ENCODE measurements at regions not wholly inside any gene's neighbourhood (a gene's known extent, or its start where the extent isn't known, plus 50 kb on each side); places are given as distances from the start of the nearest gene placed in this dataset.

- DNase-seq = no peak
- no peaks in the 10 kb centered on the region for H3K36me3 ChIP-seq (ENCODE audit: control insufficient read depth, insufficient read depth, low read length)
- no peak overlapping the region for H4K5ac ChIP-seq (ENCODE audit: low read length)
- H2BK5ac ChIP-seq (ENCODE audit: low read length) = no peak overlapping the region
- 100% methylated on average over 1 of the region's 1 CpG for WGBS (ENCODE audit: extremely low coverage, insufficient coverage, low lambda C conversion rate)
- H3K56ac ChIP-seq (ENCODE audit: low read length) = no peak overlapping the region
- no peak overlapping the region for H3K4me3 ChIP-seq (ENCODE audit: low read length)
- no peak overlapping the region for H3K23ac ChIP-seq (ENCODE audit: low read length)
- H4K8ac ChIP-seq (ENCODE audit: low read depth, low read length) = no peak overlapping the region
- no peak overlapping the region for H2BK120ac ChIP-seq (ENCODE audit: low read depth, low read length)
- H2BK15ac ChIP-seq (replicated peaks; ENCODE audit: low read depth) = no peak overlapping the region
- H2AK5ac ChIP-seq (ENCODE audit: low read length) = no peak overlapping the region
- H3K4me2 ChIP-seq (ENCODE audit: low read length) = no peak overlapping the region
- no peaks in the 10 kb centered on the region for H3K4me1 ChIP-seq (ENCODE audit: control insufficient read depth, low read depth, low read length)
- no peak overlapping the region for H3K18ac ChIP-seq (ENCODE audit: low read length)
- no peak overlapping the region for H3K27ac ChIP-seq (ENCODE audit: low read depth, low read length)
- H3K79me1 ChIP-seq (ENCODE audit: low read length) = no peaks in the 10 kb centered on the region
- H3K79me2 ChIP-seq (ENCODE audit: control insufficient read depth, insufficient read depth, low read length) = no peaks in the 10 kb centered on the region
- H3K9ac ChIP-seq (ENCODE audit: low read length) = no peak overlapping the region
- H3K27me3 ChIP-seq (ENCODE audit: insufficient read depth, low read length, poor library complexity) = no peaks in the 10 kb centered on the region
- no peak overlapping the region for H3K4ac ChIP-seq (ENCODE audit: low read depth, low read length)
These were observed 150.1 kb upstream of the LRRC4C start for GRCh38 chr11:41609511-41609910.

DNA sequence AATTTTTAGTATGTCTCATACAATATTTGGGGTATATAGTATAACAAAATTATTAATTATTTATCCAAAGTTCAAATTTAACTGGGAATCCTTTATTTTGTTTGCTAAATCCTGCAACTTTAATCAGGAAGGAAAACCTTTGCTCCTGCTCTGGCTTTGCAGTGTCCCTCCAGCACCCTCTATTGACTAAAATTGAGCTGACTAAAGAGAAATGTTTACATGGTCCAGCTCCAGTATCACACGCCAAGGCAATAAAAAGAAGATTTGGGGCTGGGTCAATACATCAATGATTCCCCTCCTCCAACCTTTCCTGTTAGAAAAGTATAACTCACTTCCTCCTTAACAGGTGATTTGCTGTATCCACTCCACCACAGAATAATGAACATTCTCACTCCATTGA is 153.0 kb upstream of the LRRC4C start:
- H3K36me3 ChIP-seq (ENCODE audit: control insufficient read depth, insufficient read depth, low read length) = no peaks in the 10 kb centered on the region
- H3K4me2 ChIP-seq (ENCODE audit: low read length) = no peak overlapping the region
- no peak overlapping the region for H3K18ac ChIP-seq (ENCODE audit: low read length)
- H3K79me1 ChIP-seq (ENCODE audit: low read length) = no peaks in the 10 kb centered on the region
- no peak overlapping the region for H2BK120ac ChIP-seq (ENCODE audit: low read depth, low read length)
- no peak overlapping the region for H2BK15ac ChIP-seq (replicated peaks; ENCODE audit: low read depth)
- H3K9ac ChIP-seq (ENCODE audit: low read length) = no peak overlapping the region
- no peak overlapping the region for H3K56ac ChIP-seq (ENCODE audit: low read length)
- H3K79me2 ChIP-seq (ENCODE audit: control insufficient read depth, insufficient read depth, low read length) = no peaks in the 10 kb centered on the region
- H3K27ac ChIP-seq (ENCODE audit: low read depth, low read length) = no peak overlapping the region
- no peak overlapping the region for H3K23ac ChIP-seq (ENCODE audit: low read length)
- peak; percentile 37 for DNase-seq
- no peaks in the 10 kb centered on the region for H3K4me1 ChIP-seq (ENCODE audit: control insufficient read depth, low read depth, low read length)
- no CpG with 5 or more reads among the region's 1 CpG for WGBS (ENCODE audit: extremely low coverage, insufficient coverage, low lambda C conversion rate)
- H4K8ac ChIP-seq (ENCODE audit: low read depth, low read length) = no peak overlapping the region
- no peak overlapping the region for H2AK5ac ChIP-seq (ENCODE audit: low read length)
- H2BK5ac ChIP-seq (ENCODE audit: low read length) = no peak overlapping the region
- no peak overlapping the region for H3K4me3 ChIP-seq (ENCODE audit: low read length)
- no peak overlapping the region for H4K5ac ChIP-seq (ENCODE audit: low read length)
- no peaks in the 10 kb centered on the region for H3K27me3 ChIP-seq (ENCODE audit: insufficient read depth, low read length, poor library complexity)
- H3K4ac ChIP-seq (ENCODE audit: low read depth, low read length) = no peak overlapping the region

DNA sequence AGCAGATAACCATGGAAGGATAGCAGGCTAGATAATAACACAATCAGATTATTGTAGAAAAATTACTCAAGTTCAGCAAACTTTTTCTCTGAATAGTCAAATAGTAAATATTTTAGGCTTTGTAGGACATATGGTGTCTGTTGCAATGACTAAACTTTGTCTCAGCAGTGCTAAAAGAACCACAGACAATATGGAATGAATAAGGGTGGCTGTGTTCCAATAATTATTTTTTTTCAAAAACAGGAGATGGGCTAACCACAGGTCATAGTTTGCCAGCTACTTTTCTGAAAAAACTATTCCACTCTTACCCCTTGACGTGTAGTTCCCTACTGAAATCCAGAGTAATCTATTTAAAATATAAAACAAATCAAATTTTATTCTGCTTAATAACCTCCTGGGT is 153.9 kb upstream of the LRRC4C start:
- no peaks in the 10 kb centered on the region for H3K79me2 ChIP-seq (ENCODE audit: control insufficient read depth, insufficient read depth, low read length)
- no peaks in the 10 kb centered on the region for H3K36me3 ChIP-seq (ENCODE audit: control insufficient read depth, insufficient read depth, low read length)
- no peak overlapping the region for H2BK5ac ChIP-seq (ENCODE audit: low read length)
- H3K4me1 ChIP-seq (ENCODE audit: control insufficient read depth, low read depth, low read length) = no peaks in the 10 kb centered on the region
- no peak overlapping the region for H3K4me2 ChIP-seq (ENCODE audit: low read length)
- DNase-seq = no peak
- H4K8ac ChIP-seq (ENCODE audit: low read depth, low read length) = no peak overlapping the region
- H2AK5ac ChIP-seq (ENCODE audit: low read length) = no peak overlapping the region
- no CpG with 5 or more reads among the region's 1 CpG for WGBS (ENCODE audit: extremely low coverage, insufficient coverage, low lambda C conversion rate)
- no peak overlapping the region for H2BK15ac ChIP-seq (replicated peaks; ENCODE audit: low read depth)
- no peak overlapping the region for H4K5ac ChIP-seq (ENCODE audit: low read length)
- no peaks in the 10 kb centered on the region for H3K79me1 ChIP-seq (ENCODE audit: low read length)
- no peaks in the 10 kb centered on the region for H3K27me3 ChIP-seq (ENCODE audit: insufficient read depth, low read length, poor library complexity)
- H2BK120ac ChIP-seq (ENCODE audit: low read depth, low read length) = no peak overlapping the region
- H3K56ac ChIP-seq (ENCODE audit: low read length) = no peak overlapping the region
- H3K4me3 ChIP-seq (ENCODE audit: low read length) = no peak overlapping the region
- no peak overlapping the region for H3K4ac ChIP-seq (ENCODE audit: low read depth, low read length)
- no peak overlapping the region for H3K18ac ChIP-seq (ENCODE audit: low read length)
- no peak overlapping the region for H3K23ac ChIP-seq (ENCODE audit: low read length)
- no peak overlapping the region for H3K27ac ChIP-seq (ENCODE audit: low read depth, low read length)
- no peak overlapping the region for H3K9ac ChIP-seq (ENCODE audit: low read length)

- Histone ChIP-seq H2AK5ac (ENCODE audit: low read length) (no peak overlapping the region), H2BK120ac (ENCODE audit: low read depth, low read length) (no peak overlapping the region), H4K8ac (ENCODE audit: low read depth, low read length) (no peak overlapping the region), H2BK5ac (ENCODE audit: low read length) (no peak overlapping the region), H3K9ac (ENCODE audit: low read length) (no peak overlapping the region), H4K5ac (ENCODE audit: low read length) (no peak overlapping the region), H3K4me1 (ENCODE audit: control insufficient read depth, low read depth, low read length) (no peaks in the 10 kb centered on the region), H3K4me3 (ENCODE audit: low read length) (no peak overlapping the region), H3K23ac (ENCODE audit: low read length) (no peak overlapping the region), H3K79me2 (ENCODE audit: control insufficient read depth, insufficient read depth, low read length) (no peaks in the 10 kb centered on the region), H3K56ac (ENCODE audit: low read length) (no peak overlapping the region), H2BK15ac (replicated peaks; ENCODE audit: low read depth) (no peak overlapping the region), H3K27me3 (ENCODE audit: insufficient read depth, low read length, poor library complexity) (no peaks in the 10 kb centered on the region), H3K27ac (ENCODE audit: low read depth, low read length) (no peak overlapping the region), H3K36me3 (ENCODE audit: control insufficient read depth, insufficient read depth, low read length) (no peaks in the 10 kb centered on the region), H3K4me2 (ENCODE audit: low read length) (no peak overlapping the region), H3K79me1 (ENCODE audit: low read length) (no peaks in the 10 kb centered on the region), H3K18ac (ENCODE audit: low read length) (no peak overlapping the region), H3K4ac (ENCODE audit: low read depth, low read length) (no peak overlapping the region)
- no CpG with 5 or more reads among the region's 32 CpGs for WGBS (ENCODE audit: extremely low coverage, insufficient coverage, low lambda C conversion rate)
- no peak for DNase-seq
These were observed 163.4 kb upstream of the LRRC4C start for GRCh38 chr11:41622707-41623359.

DNA sequence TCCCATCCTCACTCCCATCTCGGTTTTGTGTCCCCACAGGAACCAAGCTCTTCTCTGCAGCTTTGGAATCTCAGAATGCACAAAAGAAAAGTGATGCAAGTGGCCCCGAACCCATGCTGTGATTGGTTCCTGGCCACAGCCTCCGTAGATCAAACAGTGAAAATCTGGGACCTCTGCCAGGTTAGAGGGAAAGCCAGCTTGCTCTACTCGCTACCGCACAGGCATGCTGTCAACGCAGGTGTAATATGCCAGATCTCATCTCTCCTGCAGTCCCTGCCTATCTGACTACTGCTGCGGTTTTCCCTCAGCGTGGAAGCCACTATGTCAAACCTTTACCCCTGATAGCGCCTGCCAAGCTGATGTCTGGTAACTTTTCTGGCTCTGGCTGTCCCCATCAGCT is 200.5 kb upstream of the LRRC4C start:
- Histone ChIP-seq H3K9ac (ENCODE audit: low read length) (no peak overlapping the region), H3K18ac (ENCODE audit: low read length) (no peak overlapping the region), H2AK5ac (ENCODE audit: low read length) (no peak overlapping the region), H4K8ac (ENCODE audit: low read depth, low read length) (no peak overlapping the region), H3K4me1 (ENCODE audit: control insufficient read depth, low read depth, low read length) (no peaks in the 10 kb centered on the region), H3K23ac (ENCODE audit: low read length) (no peak overlapping the region), H3K79me1 (ENCODE audit: low read length) (no peaks in the 10 kb centered on the region), H3K27ac (ENCODE audit: low read depth, low read length) (no peak overlapping the region), H3K79me2 (ENCODE audit: control insufficient read depth, insufficient read depth, low read length) (no peaks in the 10 kb centered on the region), H2BK5ac (ENCODE audit: low read length) (no peak overlapping the region), H3K36me3 (ENCODE audit: control insufficient read depth, insufficient read depth, low read length) (no peaks in the 10 kb centered on the region), H2BK15ac (replicated peaks; ENCODE audit: low read depth) (no peak overlapping the region), H3K27me3 (ENCODE audit: insufficient read depth, low read length, poor library complexity) (no peaks in the 10 kb centered on the region), H3K4me3 (ENCODE audit: low read length) (no peak overlapping the region), H3K4me2 (ENCODE audit: low read length) (no peak overlapping the region), H2BK120ac (ENCODE audit: low read depth, low read length) (no peak overlapping the region), H3K56ac (ENCODE audit: low read length) (no peak overlapping the region), H3K4ac (ENCODE audit: low read depth, low read length) (no peak overlapping the region), H4K5ac (ENCODE audit: low read length) (no peak overlapping the region)
- WGBS (ENCODE audit: extremely low coverage, insufficient coverage, low lambda C conversion rate) = no CpG with 5 or more reads among the region's 9 CpGs
- no peak for DNase-seq

GRCh38 chr11:41660585-41660984 is 201.1 kb upstream of the LRRC4C start:
- no peak overlapping the region for H3K56ac ChIP-seq (ENCODE audit: low read length)
- no peaks in the 10 kb centered on the region for H3K79me1 ChIP-seq (ENCODE audit: low read length)
- H3K4ac ChIP-seq (ENCODE audit: low read depth, low read length) = no peak overlapping the region
- H2BK5ac ChIP-seq (ENCODE audit: low read length) = no peak overlapping the region
- no peak overlapping the region for H2AK5ac ChIP-seq (ENCODE audit: low read length)
- no peak overlapping the region for H3K9ac ChIP-seq (ENCODE audit: low read length)
- H3K4me1 ChIP-seq (ENCODE audit: control insufficient read depth, low read depth, low read length) = no peaks in the 10 kb centered on the region
- H3K79me2 ChIP-seq (ENCODE audit: control insufficient read depth, insufficient read depth, low read length) = no peaks in the 10 kb centered on the region
- no peak overlapping the region for H4K8ac ChIP-seq (ENCODE audit: low read depth, low read length)
- H3K27ac ChIP-seq (ENCODE audit: low read depth, low read length) = no peak overlapping the region
- H3K18ac ChIP-seq (ENCODE audit: low read length) = no peak overlapping the region
- no peak overlapping the region for H3K4me2 ChIP-seq (ENCODE audit: low read length)
- DNase-seq = peak; percentile 54
- H3K4me3 ChIP-seq (ENCODE audit: low read length) = no peak overlapping the region
- H2BK15ac ChIP-seq (replicated peaks; ENCODE audit: low read depth) = no peak overlapping the region
- no peak overlapping the region for H2BK120ac ChIP-seq (ENCODE audit: low read depth, low read length)
- H4K5ac ChIP-seq (ENCODE audit: low read length) = no peak overlapping the region
- H3K23ac ChIP-seq (ENCODE audit: low read length) = no peak overlapping the region
- no CpG with 5 or more reads among the region's 8 CpGs for WGBS (ENCODE audit: extremely low coverage, insufficient coverage, low lambda C conversion rate)
- H3K36me3 ChIP-seq (ENCODE audit: control insufficient read depth, insufficient read depth, low read length) = no peaks in the 10 kb centered on the region
- H3K27me3 ChIP-seq (ENCODE audit: insufficient read depth, low read length, poor library complexity) = no peaks in the 10 kb centered on the region
